ENCODE measurements at regions not wholly inside any gene's neighbourhood (a gene's known extent, or its start where the extent isn't known, plus 50 kb on each side); places are given as distances from the start of the nearest gene placed in this dataset.

- TF ChIP-seq CTCF (IDR thresholded peaks at IDR 0.05) (no peak), EZH2 (IDR thresholded peaks at IDR 0.05) (no peak), EZH2phosphoT487 (IDR thresholded peaks at IDR 0.05) (no peak)
Observed at GRCh38 chr3:167094632-167095031, 285.5 kb downstream of the ZBBX start.
